GM23338 (cell line): ENCODE measurements at regions not wholly inside any gene's neighbourhood (a gene's known extent, or its start where the extent isn't known, plus 50 kb on each side); places are given as distances from the start of the nearest gene placed in this dataset.

Experiments
- CTCF ChIP-seq, 2 experiments: fragments of 200-600 bp in 1 of 2; sonication (generic) in 1 of 2; conservative IDR thresholded peaks; 2 replicates each; pipeline versions ENCODE4 v1.5.1 to v1.6.1; 2016 to 2017; ENCODE audit warnings: antibody characterized with exemption in 2 of 2, low read depth in 2 of 2, mild to moderate bottlenecking in 2 of 2, moderate library complexity in 1 of 2
- EZH2phosphoT487 ChIP-seq: fragments of 200-600 bp; sonication (generic); IDR thresholded peaks from one replicate; pipeline ENCODE4 v1.8.1; 2018; ENCODE audit warnings: antibody characterized with exemption; ENCODE audit not compliant: unreplicated experiment
- POLR2AphosphoS5 ChIP-seq: IDR thresholded peaks from 2 replicates; pipeline ENCODE4 v1.6.1; 2016; ENCODE audit warnings: antibody characterized with exemption, low read depth
- REST ChIP-seq: IDR thresholded peaks from one replicate; pipeline ENCODE4 v1.6.1; 2018; ENCODE audit warnings: antibody characterized with exemption; ENCODE audit not compliant: unreplicated experiment

GRCh38 chr12:91320999-91321398, 138.4 kb upstream of the DCN start:
- TF ChIP-seq EZH2phosphoT487, result no peak
- TF ChIP-seq POLR2AphosphoS5, result no peak
- TF ChIP-seq REST, result no peak
- TF ChIP-seq CTCF (conservative IDR thresholded peaks at IDR 0.05; ENCODE audit: low read depth in 2 of 2), result no peak
